ENCODE measurements at regions not wholly inside any gene's neighbourhood (a gene's known extent, or its start where the extent isn't known, plus 50 kb on each side); places are given as distances from the start of the nearest gene placed in this dataset.
A peak's percentile ranks its signal among the peaks of the same experiment; 100 is the strongest.
"Not testable (repeated sequence)": the region's sequence is repeated elsewhere in the genome, so short reads cannot be mapped to it uniquely, and the experiment has no call there.

GRCh38 chr16:87201052-87201451 is 116.1 kb downstream of the C16orf95 start:
- intact Hi-C loops (cut with DNase I) = loop anchor here (10.0 kb wide), 2 partner anchors 74 to 76 kb away; no protein-coding TSS in a partner anchor
- peak; percentile 88 for ATAC-seq

GRCh38 chr16:87201790-87202189 is 115.4 kb downstream of the C16orf95 start:
- no peak for ATAC-seq
- intact Hi-C loops (cut with DNase I) = loop anchor here (10.0 kb wide), 2 partner anchors 73 to 77 kb away; no protein-coding TSS in a partner anchor
- no peak for DNase-seq (ENCODE audit: missing footprints)

More at GRCh38 chr16:87201052-87201451, 116.1 kb downstream of the C16orf95 start:
- peak; percentile 80 for DNase-seq (ENCODE audit: missing footprints)

- no peak for ATAC-seq
- no peak for DNase-seq (ENCODE audit: missing footprints)
Measured at GRCh38 chr16:87202346-87202745, 114.8 kb downstream of the C16orf95 start.

GRCh38 chr16:87203060-87203656 is 114.0 kb downstream of the C16orf95 start:
- ATAC-seq (peak; percentile 56), DNase-seq (ENCODE audit: missing footprints) (no peak)
- intact Hi-C loops (cut with DNase I) = loop anchor here (10.0 kb wide), 2 partner anchors 72 to 78 kb away; no protein-coding TSS in a partner anchor

More at GRCh38 chr16:87202346-87202745, 114.8 kb downstream of the C16orf95 start:
- intact Hi-C loops (cut with DNase I) = loop anchor here (10.0 kb wide), 2 partner anchors 72 to 78 kb away; no protein-coding TSS in a partner anchor

GRCh38 chr16:87206646-87207451 is 110.3 kb downstream of the C16orf95 start:
- ATAC-seq = peak; percentile 70
- DNase-seq (ENCODE audit: missing footprints) = no peak
- intact Hi-C loops (cut with DNase I) = loop anchor here (10.0 kb wide), 2 partner anchors 68 to 82 kb away; no protein-coding TSS in a partner anchor

- intact Hi-C loops (cut with DNase I) = loop anchor here (10.0 kb wide), 2 partner anchors 67 to 83 kb away; no protein-coding TSS in a partner anchor
- ATAC-seq = peak; percentile 82
- no peak for DNase-seq (ENCODE audit: missing footprints)
Measured at GRCh38 chr16:87207509-87207908, 109.7 kb downstream of the C16orf95 start.

- intact Hi-C loops (cut with DNase I) = loop anchor here (10.0 kb wide), 2 partner anchors 67 to 83 kb away; no protein-coding TSS in a partner anchor
- DNase-seq (ENCODE audit: missing footprints) (no peak), ATAC-seq (no peak)
Measured at GRCh38 chr16:87207965-87208364, 109.2 kb downstream of the C16orf95 start.

- ATAC-seq; DNase-seq (ENCODE audit: missing footprints): not testable (repeated sequence)
- intact Hi-C loops (cut with DNase I) = loop anchor here (10.0 kb wide), 2 partner anchors 66 to 84 kb away; no protein-coding TSS in a partner anchor
Measured at GRCh38 chr16:87208968-87209367, 108.2 kb downstream of the C16orf95 start.

- DNase-seq (ENCODE audit: missing footprints) (no peak), ATAC-seq (no peak)
- intact Hi-C loops (cut with DNase I) = loop anchor here (10.0 kb wide), 2 partner anchors 65 to 85 kb away; no protein-coding TSS in a partner anchor
Measured at GRCh38 chr16:87209808-87210512, 107.2 kb downstream of the C16orf95 start.

GRCh38 chr16:87210894-87211293 is 106.3 kb downstream of the C16orf95 start:
- intact Hi-C loops (cut with DNase I) = no loop called here
- ATAC-seq (no peak), DNase-seq (ENCODE audit: missing footprints) (no peak)

- DNase-seq (ENCODE audit: missing footprints) (no peak), ATAC-seq (no peak)
- intact Hi-C loops (cut with DNase I) = no loop called here
Measured at GRCh38 chr16:87212026-87212425, 105.2 kb downstream of the C16orf95 start.

GRCh38 chr16:87213536-87213935 is 103.7 kb downstream of the C16orf95 start:
- DNase-seq (ENCODE audit: missing footprints) (no peak), ATAC-seq (no peak)
- intact Hi-C loops (cut with DNase I) = no loop called here

GRCh38 chr16:87216148-87216840 is 100.9 kb downstream of the C16orf95 start:
- DNase-seq (ENCODE audit: missing footprints) = no peak
- no peak for ATAC-seq
- intact Hi-C loops (cut with DNase I) = no loop called here

- ATAC-seq = no peak
- DNase-seq (ENCODE audit: missing footprints) = no peak
- intact Hi-C loops (cut with DNase I) = no loop called here
Measured at GRCh38 chr16:87216841-87217275, 100.3 kb downstream of the C16orf95 start.

- ATAC-seq; intact Hi-C loops (cut with DNase I); DNase-seq (ENCODE audit: missing footprints): not testable (repeated sequence)
Measured at GRCh38 chr16:87217802-87218201, 99.4 kb downstream of the C16orf95 start.

- DNase-seq (ENCODE audit: missing footprints) (no peak), ATAC-seq (no peak)
- intact Hi-C loops (cut with DNase I) = no loop called here
Measured at GRCh38 chr16:87218281-87219055, 98.7 kb downstream of the C16orf95 start.

- DNase-seq (ENCODE audit: missing footprints) (no peak), ATAC-seq (no peak)
- intact Hi-C loops (cut with DNase I) = no loop called here
Measured at GRCh38 chr16:87219287-87219909, 97.8 kb downstream of the C16orf95 start.

Data from Right ventricle myocardium inferior (tissue), 1 donor.